Femur (tissue), 1 donor: ENCODE measurements at regions not wholly inside any gene's neighbourhood (a gene's known extent, or its start where the extent isn't known, plus 50 kb on each side); places are given as distances from the start of the nearest gene placed in this dataset.
"Not testable (repeated sequence)": the region's sequence is repeated elsewhere in the genome, so short reads cannot be mapped to it uniquely, and the experiment has no call there.

ENCODE experiments used
- DNase-seq: peaks from one replicate; pipeline ENCODE4 v3.0.0-alpha.2; 2017

- no peak for DNase-seq
Observed at GRCh38 chr4:171521726-171522125, 291.5 kb upstream of the GALNTL6 start.

GRCh38 chr4:171519457-171519856 lies 293.7 kb upstream of the GALNTL6 start:
- no peak for DNase-seq

- no peak for DNase-seq
Observed at GRCh38 chr4:171517883-171518282, 295.3 kb upstream of the GALNTL6 start.

- no peak for DNase-seq
Observed at GRCh38 chr4:171516694-171517093, 296.5 kb upstream of the GALNTL6 start.

- DNase-seq: no peak
Observed at GRCh38 chr4:171484681-171485080, 328.5 kb upstream of the GALNTL6 start.

- no peak for DNase-seq
Observed at GRCh38 chr4:171478181-171478580, 335.0 kb upstream of the GALNTL6 start.

- not testable (repeated sequence) for DNase-seq
Observed at GRCh38 chr4:171475111-171475510, 338.1 kb upstream of the GALNTL6 start.

GRCh38 chr4:171473155-171473554 lies 340.0 kb upstream of the GALNTL6 start:
- DNase-seq: no peak

GRCh38 chr4:171472230-171472629 lies 341.0 kb upstream of the GALNTL6 start:
- DNase-seq: no peak

GRCh38 chr4:171464499-171464898 lies 348.7 kb upstream of the GALNTL6 start:
- DNase-seq: no peak

GRCh38 chr4:171461191-171461590 lies 352.0 kb upstream of the GALNTL6 start:
- DNase-seq: no peak

- no peak for DNase-seq
Observed at GRCh38 chr4:171448919-171449481, 364.2 kb upstream of the GALNTL6 start.

GRCh38 chr4:171448358-171448757 lies 364.8 kb upstream of the GALNTL6 start:
- no peak for DNase-seq

- DNase-seq: no peak
Observed at GRCh38 chr4:171441300-171441941, 371.8 kb upstream of the GALNTL6 start.

GRCh38 chr4:171433674-171434073 lies 379.5 kb upstream of the GALNTL6 start:
- DNase-seq: no peak

GRCh38 chr4:171432536-171432935 lies 380.7 kb upstream of the GALNTL6 start:
- no peak for DNase-seq

GRCh38 chr4:171430495-171430894 lies 382.7 kb upstream of the GALNTL6 start:
- DNase-seq: no peak

GRCh38 chr4:171397175-171397574 lies 416.0 kb upstream of the GALNTL6 start:
- no peak for DNase-seq

- no peak for DNase-seq
Observed at GRCh38 chr4:171390626-171391025, 422.6 kb upstream of the GALNTL6 start.

- no peak for DNase-seq
Observed at GRCh38 chr4:171378323-171378722, 434.9 kb upstream of the GALNTL6 start.

GRCh38 chr4:171376724-171377123 lies 436.5 kb upstream of the GALNTL6 start:
- no peak for DNase-seq

- DNase-seq: no peak
Observed at GRCh38 chr4:171353535-171353934, 459.7 kb upstream of the GALNTL6 start.

- DNase-seq: no peak
Observed at GRCh38 chr4:171348090-171348489, 465.1 kb upstream of the GALNTL6 start.

- no peak for DNase-seq
Observed at GRCh38 chr4:171342646-171343045, 470.6 kb upstream of the GALNTL6 start.

- DNase-seq: no peak
Observed at GRCh38 chr4:171340258-171340657, 472.9 kb upstream of the GALNTL6 start.
